NT2/D1 (cell line): ENCODE measurements at regions not wholly inside any gene's neighbourhood (a gene's known extent, or its start where the extent isn't known, plus 50 kb on each side); places are given as distances from the start of the nearest gene placed in this dataset.

Experiments used
- DNase-seq: peaks from one replicate; pipeline ENCODE4 v3.0.0-alpha.2; 2011; ENCODE audit warnings: low read depth, low spot score
- H3K27me3 ChIP-seq: 2 replicates; pipeline ENCODE4 v1.6.0; 2011; ENCODE audit warnings: mild to moderate bottlenecking; ENCODE audit not compliant: insufficient read length, insufficient read depth
- H3K36me3 ChIP-seq: 2 replicates; pipeline ENCODE4 v1.6.1; 2011; ENCODE audit warnings: mild to moderate bottlenecking, low read length, mixed read lengths; ENCODE audit not compliant: insufficient read depth, insufficient read length
- H3K4me1 ChIP-seq: 2 replicates; pipeline ENCODE4 v1.5.1; 2011; ENCODE audit not compliant: insufficient read depth, insufficient read length
- H3K4me3 ChIP-seq: 2 replicates; pipeline ENCODE4 v1.5.1; 2011; ENCODE audit warnings: low read depth; ENCODE audit not compliant: insufficient read length
- H3K9ac ChIP-seq: 2 replicates; pipeline ENCODE4 v1.6.0; 2011; ENCODE audit warnings: low read depth; ENCODE audit not compliant: insufficient read length
- H3K9me3 ChIP-seq: 2 replicates; pipeline ENCODE4 v1.5.1; 2011; ENCODE audit warnings: mild to moderate bottlenecking, low read length; ENCODE audit not compliant: insufficient read depth
- SUZ12 ChIP-seq: IDR thresholded peaks from 2 replicates; pipeline ENCODE4 v1.6.1; 2011; ENCODE audit not compliant: insufficient read length, insufficient read depth; ENCODE audit errors: extremely low read depth
- YY1 ChIP-seq: IDR thresholded peaks from 2 replicates; pipeline ENCODE4 v1.6.1; 2011; ENCODE audit not compliant: insufficient read length, insufficient read depth
- ZNF274 ChIP-seq: IDR thresholded peaks from 2 replicates; pipeline ENCODE4 v1.6.1; 2011; ENCODE audit warnings: mild to moderate bottlenecking, low read depth, low read length

DNA sequence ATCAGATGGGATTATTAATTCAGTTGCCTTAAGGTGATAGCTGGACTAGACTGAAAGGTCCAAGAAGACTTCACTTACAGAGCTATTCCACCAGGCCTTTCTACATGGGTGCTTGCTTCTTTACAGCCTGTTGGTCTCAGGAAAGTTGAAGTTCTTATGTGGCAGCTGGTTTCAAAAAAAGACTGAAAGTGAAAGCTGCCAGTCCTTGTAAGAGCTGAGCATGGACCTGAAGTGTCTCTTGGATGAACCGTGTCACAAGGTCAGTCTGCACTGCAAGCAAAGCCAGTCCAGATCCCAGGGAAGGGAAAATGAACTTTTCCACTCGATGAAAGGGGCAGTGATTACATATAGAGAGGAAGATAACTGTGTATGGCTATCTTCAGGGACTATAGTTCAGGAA lies 201.5 kb upstream of the LUZP2 start:
- Histone ChIP-seq H3K27me3 (no peaks in the 10 kb centered on the region), H3K4me1 (no peaks in the 10 kb centered on the region), H3K9ac (no peak overlapping the region), H3K9me3 (no peaks in the 10 kb centered on the region), H3K4me3 (no peak overlapping the region), H3K36me3 (no peaks in the 10 kb centered on the region)
- no peak for DNase-seq
- TF ChIP-seq SUZ12 (no peak), ZNF274 (no peak), YY1 (no peak)

DNA sequence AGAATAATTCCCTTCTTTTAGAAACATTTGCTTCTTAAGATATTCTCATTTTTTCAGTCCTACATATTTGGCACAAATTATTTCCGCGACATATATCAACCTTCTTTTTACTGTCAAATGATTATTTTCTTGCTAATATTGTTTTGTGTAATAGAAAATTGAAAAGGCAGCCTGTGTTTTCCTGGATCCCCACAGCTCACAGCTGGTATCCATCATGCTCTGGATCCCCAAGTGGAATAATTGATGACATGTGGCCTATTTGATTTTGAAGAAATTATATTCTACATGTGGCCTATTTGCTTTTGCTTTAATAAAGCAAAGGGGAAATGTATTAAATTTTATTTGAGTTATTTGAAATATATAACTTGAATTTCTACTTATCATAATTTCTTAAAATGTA lies 199.4 kb upstream of the LUZP2 start:
- H3K4me1 ChIP-seq, result no peaks in the 10 kb centered on the region
- no peaks in the 10 kb centered on the region for H3K9me3 ChIP-seq
- no peaks in the 10 kb centered on the region for H3K36me3 ChIP-seq
- no peak for TF ChIP-seq YY1
- no peak for TF ChIP-seq SUZ12
- TF ChIP-seq ZNF274, result no peak
- H3K9ac ChIP-seq, result no peak overlapping the region
- no peaks in the 10 kb centered on the region for H3K27me3 ChIP-seq
- DNase-seq, result no peak
- H3K4me3 ChIP-seq, result no peak overlapping the region

DNA sequence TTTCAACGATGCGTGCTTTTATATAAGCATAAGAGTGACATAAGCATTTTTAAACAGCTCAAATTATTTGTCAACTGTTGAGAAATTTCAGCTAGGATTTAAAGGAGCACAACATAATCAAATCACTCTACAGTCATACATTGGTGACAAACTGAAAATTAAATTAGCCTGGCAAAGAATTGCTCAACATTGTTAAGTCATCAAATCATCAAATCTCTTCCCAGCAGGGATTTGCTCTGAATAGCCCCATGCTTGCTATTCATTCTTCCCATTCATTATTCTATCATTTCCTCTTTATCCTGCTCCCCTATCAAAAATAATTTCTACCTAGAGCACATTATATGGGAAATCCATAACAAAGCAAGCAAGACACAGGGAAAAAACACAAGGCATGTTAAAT lies 198.7 kb upstream of the LUZP2 start:
- DNase-seq, result no peak
- no peak overlapping the region for H3K9ac ChIP-seq
- H3K4me3 ChIP-seq, result no peak overlapping the region
- no peaks in the 10 kb centered on the region for H3K4me1 ChIP-seq
- no peaks in the 10 kb centered on the region for H3K36me3 ChIP-seq
- TF ChIP-seq SUZ12 (no peak), ZNF274 (no peak), YY1 (no peak)
- H3K9me3 ChIP-seq, result no peaks in the 10 kb centered on the region
- no peaks in the 10 kb centered on the region for H3K27me3 ChIP-seq

DNA sequence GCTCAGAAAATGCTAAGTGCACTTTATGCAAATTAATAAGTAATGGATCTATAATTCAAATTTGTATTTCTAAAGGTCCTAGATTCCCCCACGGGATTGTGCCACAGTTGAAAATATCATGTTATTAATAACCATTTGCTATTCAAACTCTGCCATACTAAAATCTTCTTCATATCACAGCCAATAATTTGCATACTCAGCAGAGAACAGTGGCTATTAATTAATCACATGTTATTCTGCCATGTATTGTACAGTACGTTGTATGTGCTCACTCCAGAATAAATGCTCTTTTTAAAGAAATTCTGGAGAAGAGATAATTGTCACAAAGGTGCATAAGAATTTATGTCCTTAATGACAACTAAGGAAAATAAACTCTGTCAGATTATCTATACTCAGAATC lies 184.9 kb upstream of the LUZP2 start:
- Histone ChIP-seq H3K9ac (no peak overlapping the region), H3K9me3 (peaks cover 23% of the 10 kb centered on the region), H3K36me3 (no peaks in the 10 kb centered on the region), H3K27me3 (no peaks in the 10 kb centered on the region), H3K4me3 (no peak overlapping the region), H3K4me1 (no peaks in the 10 kb centered on the region)
- no peak for DNase-seq
- no peak for TF ChIP-seq ZNF274
- no peak for TF ChIP-seq YY1
- TF ChIP-seq SUZ12, result no peak

DNA sequence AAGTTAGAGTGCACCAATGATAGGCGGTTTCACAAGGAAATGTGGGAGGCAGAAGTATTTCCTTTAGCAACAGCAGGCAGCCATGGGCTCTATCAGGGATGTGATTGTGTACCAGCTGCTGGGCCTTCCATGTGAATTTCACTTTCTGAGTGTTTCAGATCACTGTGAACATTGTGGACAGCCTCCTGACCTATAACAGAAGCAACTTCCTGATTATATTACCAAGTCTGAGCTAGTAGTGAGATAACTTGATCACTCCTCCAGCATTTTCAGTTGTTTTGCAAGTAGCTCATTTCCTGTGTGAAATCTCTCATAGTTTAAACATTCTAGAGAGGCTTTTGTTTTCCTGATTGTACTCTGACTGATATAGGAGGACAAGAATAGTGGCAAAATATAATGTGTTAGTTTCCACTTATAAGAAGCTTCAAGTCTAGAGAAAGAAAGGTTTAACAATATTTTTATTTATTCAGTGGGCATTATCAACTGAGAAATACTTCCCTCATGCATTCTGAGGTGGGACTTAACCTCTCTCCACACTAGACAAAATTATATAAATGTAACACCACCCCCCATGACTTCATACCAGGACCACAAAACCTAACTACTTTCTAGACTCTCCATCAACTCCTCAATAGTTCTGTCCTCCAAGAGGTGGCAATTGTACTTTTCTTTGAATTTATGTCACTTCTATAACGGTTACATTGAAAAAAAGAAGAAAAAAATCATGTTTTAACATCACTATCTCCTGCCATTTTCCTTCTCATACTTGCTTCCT lies 184.2 kb upstream of the LUZP2 start:
- no peak for DNase-seq

DNA sequence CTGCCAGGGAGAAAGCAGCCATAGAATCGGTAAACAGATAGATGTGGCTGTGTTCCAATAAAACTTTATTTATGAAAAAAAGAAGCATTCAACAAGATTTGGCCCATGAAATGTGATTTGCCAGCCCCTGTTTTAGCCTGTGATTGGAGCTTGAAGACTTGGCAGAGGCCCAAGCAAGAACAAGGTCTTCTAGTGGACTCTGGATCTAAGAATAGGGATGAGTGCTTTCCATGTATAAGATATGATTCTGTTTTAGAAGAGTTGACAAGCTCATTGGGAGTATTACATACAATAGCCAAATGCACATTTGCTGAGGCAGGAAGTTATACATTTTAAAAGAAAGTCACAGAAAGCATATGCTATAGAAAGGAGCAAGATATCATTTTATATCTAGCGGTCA lies 175.6 kb upstream of the LUZP2 start:
- H3K9ac ChIP-seq, result no peak overlapping the region
- no peaks in the 10 kb centered on the region for H3K36me3 ChIP-seq
- H3K27me3 ChIP-seq, result no peaks in the 10 kb centered on the region
- no peaks in the 10 kb centered on the region for H3K9me3 ChIP-seq
- DNase-seq, result no peak
- H3K4me1 ChIP-seq, result no peaks in the 10 kb centered on the region
- TF ChIP-seq ZNF274 (no peak), YY1 (no peak)
- H3K4me3 ChIP-seq, result no peak overlapping the region

More for the DNA sequence above, 184.2 kb upstream of the LUZP2 start:
- Histone ChIP-seq H3K4me1 (no peaks in the 10 kb centered on the region), H3K9ac (no peak overlapping the region), H3K36me3 (no peaks in the 10 kb centered on the region), H3K27me3 (no peaks in the 10 kb centered on the region), H3K4me3 (no peak overlapping the region), H3K9me3 (peaks cover 23% of the 10 kb centered on the region)
- no peak for TF ChIP-seq ZNF274
- no peak for TF ChIP-seq YY1
- no peak for TF ChIP-seq SUZ12

DNA sequence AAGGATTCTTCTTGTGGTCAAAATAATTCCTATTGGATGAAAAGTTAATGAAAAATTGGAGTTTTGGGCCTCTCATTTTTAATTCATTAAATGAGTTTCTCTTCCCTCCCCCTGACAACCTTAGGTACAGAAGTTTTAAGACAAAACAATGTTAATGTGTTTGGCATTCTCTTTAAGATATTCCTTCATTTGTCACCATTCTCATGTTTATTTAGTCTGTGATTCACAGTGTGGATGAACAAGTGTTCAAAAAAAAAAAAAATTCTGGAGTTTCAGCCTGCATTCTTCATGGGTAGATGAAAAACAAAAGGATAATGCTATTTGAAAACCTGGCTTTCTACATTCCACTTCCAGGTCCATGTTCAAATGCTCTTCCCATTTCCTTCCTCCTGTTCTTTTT lies 172.6 kb upstream of the LUZP2 start:
- Histone ChIP-seq H3K36me3 (no peaks in the 10 kb centered on the region), H3K9me3 (no peaks in the 10 kb centered on the region), H3K9ac (no peak overlapping the region), H3K27me3 (no peaks in the 10 kb centered on the region), H3K4me3 (no peak overlapping the region), H3K4me1 (no peaks in the 10 kb centered on the region)
- no peak for TF ChIP-seq SUZ12
- TF ChIP-seq YY1, result no peak
- no peak for TF ChIP-seq ZNF274
- DNase-seq, result no peak

DNA sequence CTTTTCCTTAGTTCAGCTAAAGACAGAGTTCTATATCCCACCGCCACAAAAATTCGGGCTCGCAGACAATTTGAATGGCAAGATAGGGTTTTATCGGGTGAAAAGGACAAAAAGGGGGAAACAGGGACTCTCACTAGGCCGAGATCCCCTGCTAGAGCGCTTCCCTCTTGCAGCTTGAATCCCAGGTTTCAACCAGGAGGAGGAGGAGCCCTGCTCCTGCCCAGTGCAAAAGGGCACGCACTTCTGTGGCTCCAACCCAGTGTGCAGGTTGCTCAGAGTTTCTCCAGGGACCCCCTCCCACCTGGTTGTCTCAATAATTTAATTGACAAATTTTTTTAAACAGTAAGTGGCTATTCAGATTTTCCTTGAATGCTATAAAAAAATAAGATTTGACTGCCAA lies 152.6 kb upstream of the LUZP2 start:
- Histone ChIP-seq H3K4me3 (no peak overlapping the region), H3K9ac (no peak overlapping the region), H3K27me3 (no peaks in the 10 kb centered on the region), H3K36me3 (no peaks in the 10 kb centered on the region), H3K4me1 (no peaks in the 10 kb centered on the region), H3K9me3 (no peaks in the 10 kb centered on the region)
- TF ChIP-seq ZNF274 (no peak), SUZ12 (no peak), YY1 (no peak)
- DNase-seq, result no peak
